ENCODE measurements at regions not wholly inside any gene's neighbourhood (a gene's known extent, or its start where the extent isn't known, plus 50 kb on each side); places are given as distances from the start of the nearest gene placed in this dataset.
"Not testable (repeated sequence)": the region's sequence is repeated elsewhere in the genome, so short reads cannot be mapped to it uniquely, and the experiment has no call there.

DNA sequence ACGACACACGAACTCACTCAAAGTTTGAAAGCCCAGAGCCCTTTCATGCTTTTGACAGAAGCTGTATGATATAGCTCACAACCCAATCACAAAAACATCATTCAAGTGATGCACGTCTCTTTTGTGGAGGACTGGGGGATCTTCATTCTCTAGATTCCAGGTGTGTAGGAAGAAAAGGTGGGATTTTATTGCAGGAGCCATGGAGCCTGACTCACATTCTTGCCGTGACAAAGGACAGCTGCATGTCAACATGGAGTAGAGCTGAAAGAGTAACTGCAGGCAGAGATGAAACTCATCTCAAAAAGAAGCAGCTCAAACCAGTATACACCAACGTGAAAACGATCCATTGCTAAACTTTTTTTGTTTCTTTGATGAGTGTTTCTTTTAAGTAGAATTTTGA, 50.9 kb upstream of the PDE1A start:
- TF ChIP-seq POLR2AphosphoS5 (IDR thresholded peaks at IDR 0.05; ENCODE audit: low read depth, low read length) (no peak), TAF1 (IDR thresholded peaks at IDR 0.05; ENCODE audit: borderline replicate concordance, low read depth, low read length) (no peak), POLR2A (IDR thresholded peaks at IDR 0.05; ENCODE audit: low read depth, low read length) (no peak)
- no peak for DNase-seq (ENCODE audit: insufficient read length)
- FAIRE-seq = no peak

DNA sequence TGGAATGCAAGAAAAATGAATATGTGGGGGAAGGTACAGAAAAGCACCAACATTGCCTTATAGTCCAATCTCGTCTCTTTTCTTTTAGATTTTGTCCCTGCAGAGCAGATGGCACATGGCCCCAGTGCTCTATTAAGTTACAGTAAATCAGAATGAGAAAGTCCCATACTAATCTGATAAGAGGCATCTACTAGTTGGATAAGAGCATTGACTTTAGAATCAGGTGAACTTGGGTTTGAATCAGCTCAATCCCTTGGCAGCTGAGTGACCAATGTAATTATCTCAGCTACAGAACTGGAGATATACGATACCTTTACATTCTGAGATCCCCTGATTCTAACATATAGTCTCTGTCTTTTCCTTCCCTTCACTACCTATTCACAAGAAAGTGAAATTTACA, 54.8 kb upstream of the PDE1A start:
- DNase-seq (ENCODE audit: insufficient read length) = no peak
- no peak for FAIRE-seq
- TF ChIP-seq TAF1 (IDR thresholded peaks at IDR 0.05; ENCODE audit: borderline replicate concordance, low read depth, low read length) (no peak), POLR2A (IDR thresholded peaks at IDR 0.05; ENCODE audit: low read depth, low read length) (no peak), POLR2AphosphoS5 (IDR thresholded peaks at IDR 0.05; ENCODE audit: low read depth, low read length) (no peak)

DNA sequence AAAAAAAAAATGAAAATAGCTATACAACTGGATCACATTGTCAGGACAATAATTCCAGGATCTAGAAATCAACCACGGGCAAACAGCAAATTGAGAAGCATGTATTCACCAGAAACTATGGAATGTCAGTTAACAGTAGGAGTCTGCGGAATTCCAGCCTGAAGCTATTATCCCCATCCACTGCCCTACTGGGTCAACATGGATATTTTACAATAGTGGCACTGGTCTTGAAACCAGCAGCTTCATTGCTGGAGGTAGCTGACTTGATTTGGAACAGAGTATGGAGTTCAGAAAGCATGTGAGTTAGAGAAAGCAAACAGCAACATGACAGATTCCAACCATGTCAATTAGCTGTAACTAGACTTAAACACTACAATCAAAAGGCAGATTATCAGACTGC, 55.7 kb upstream of the PDE1A start:
- DNase-seq (ENCODE audit: insufficient read length) (no peak), FAIRE-seq (peak; percentile 33)
- TF ChIP-seq POLR2A (IDR thresholded peaks at IDR 0.05; ENCODE audit: low read depth, low read length) (no peak), TAF1 (IDR thresholded peaks at IDR 0.05; ENCODE audit: borderline replicate concordance, low read depth, low read length) (no peak), POLR2AphosphoS5 (IDR thresholded peaks at IDR 0.05; ENCODE audit: low read depth, low read length) (no peak)

DNA sequence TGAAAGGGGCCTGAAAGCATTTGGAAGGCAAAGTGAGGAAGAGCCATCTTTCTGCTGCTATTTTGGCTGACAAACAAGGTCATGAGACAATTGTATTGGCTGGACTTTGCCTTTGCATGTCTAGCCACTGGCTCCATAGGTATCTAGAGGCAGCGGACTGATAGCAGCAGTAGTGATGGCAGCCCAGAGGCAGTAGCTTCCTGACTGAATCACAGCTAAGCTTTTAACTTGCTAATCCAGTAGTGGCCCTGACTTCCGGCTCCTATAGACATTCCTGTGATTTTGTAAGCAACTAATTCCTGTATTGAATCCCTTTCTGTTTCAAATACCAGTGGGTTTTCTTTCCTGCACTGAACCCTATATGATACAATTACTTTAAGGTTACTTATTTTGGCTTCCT, 69.8 kb upstream of the PDE1A start:
- no peak for TF ChIP-seq POLR2A (IDR thresholded peaks at IDR 0.05; ENCODE audit: low read depth, low read length)
- TF ChIP-seq TAF1 (IDR thresholded peaks at IDR 0.05; ENCODE audit: borderline replicate concordance, low read depth, low read length) = no peak
- no peak for TF ChIP-seq POLR2AphosphoS5 (IDR thresholded peaks at IDR 0.05; ENCODE audit: low read depth, low read length)
- no peak for DNase-seq (ENCODE audit: insufficient read length)
- no peak for FAIRE-seq

DNA sequence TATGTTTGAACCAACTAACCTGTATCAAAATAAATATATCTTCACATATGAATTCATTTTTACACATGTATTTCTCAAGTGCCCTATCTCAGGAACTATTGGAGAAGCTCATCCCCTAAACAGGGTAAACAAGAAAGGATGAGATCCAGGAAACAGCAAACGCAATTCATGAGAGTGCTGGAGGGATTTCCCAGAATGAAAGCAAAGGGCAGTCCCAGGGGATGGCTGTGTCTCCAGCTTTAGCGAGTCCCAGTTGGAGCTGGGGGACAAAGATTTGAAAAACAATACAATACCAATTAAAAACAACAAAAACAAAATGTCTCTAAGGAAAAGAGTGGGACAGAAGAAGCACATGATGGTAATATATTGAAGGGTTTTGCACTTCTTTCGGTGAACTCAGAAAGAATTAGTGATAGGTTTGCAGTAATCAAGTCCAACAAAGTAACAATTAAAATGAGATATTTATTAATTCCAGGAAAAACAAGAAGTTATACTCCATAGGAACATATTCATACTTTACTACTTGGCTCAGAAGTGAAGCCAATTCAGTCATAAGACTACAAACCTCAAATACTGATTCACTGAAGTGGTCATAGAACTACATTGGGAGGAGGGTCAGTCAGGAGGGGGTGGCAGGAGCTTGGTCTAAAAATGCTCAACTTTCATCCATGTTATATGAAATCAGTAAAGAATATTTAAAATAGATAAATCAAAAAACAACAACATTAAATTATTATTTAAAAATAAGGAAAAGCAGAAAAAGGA, 73.1 kb upstream of the PDE1A start:
- no peak for DNase-seq (ENCODE audit: insufficient read length)
- no peak for FAIRE-seq
- TF ChIP-seq POLR2A (IDR thresholded peaks at IDR 0.05; ENCODE audit: low read depth, low read length) = no peak
- TF ChIP-seq POLR2AphosphoS5 (IDR thresholded peaks at IDR 0.05; ENCODE audit: low read depth, low read length) = no peak
- no peak for TF ChIP-seq TAF1 (IDR thresholded peaks at IDR 0.05; ENCODE audit: borderline replicate concordance, low read depth, low read length)

DNA sequence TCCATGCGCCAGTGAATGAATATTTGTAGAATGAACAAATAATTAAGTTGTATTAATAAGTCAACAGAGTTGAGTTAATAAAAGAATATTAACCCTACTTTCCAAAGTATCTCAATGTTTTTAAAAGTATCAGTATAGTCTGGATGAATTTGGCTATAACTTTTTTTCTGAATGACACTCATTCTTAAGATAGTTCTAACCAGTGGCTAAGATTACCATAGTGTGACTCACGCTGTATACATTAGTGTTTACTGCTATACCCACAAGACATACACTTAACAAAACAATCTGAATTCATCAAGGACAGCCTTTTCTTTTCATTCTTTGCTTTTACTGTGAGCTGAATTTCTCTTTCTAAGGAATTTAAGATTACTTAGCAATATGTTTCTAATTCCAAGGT, 77.0 kb upstream of the PDE1A start:
- TF ChIP-seq POLR2AphosphoS5 (IDR thresholded peaks at IDR 0.05; ENCODE audit: low read depth, low read length) (no peak), POLR2A (IDR thresholded peaks at IDR 0.05; ENCODE audit: low read depth, low read length) (no peak), TAF1 (IDR thresholded peaks at IDR 0.05; ENCODE audit: borderline replicate concordance, low read depth, low read length) (no peak)
- FAIRE-seq (no peak), DNase-seq (ENCODE audit: insufficient read length) (no peak)

DNA sequence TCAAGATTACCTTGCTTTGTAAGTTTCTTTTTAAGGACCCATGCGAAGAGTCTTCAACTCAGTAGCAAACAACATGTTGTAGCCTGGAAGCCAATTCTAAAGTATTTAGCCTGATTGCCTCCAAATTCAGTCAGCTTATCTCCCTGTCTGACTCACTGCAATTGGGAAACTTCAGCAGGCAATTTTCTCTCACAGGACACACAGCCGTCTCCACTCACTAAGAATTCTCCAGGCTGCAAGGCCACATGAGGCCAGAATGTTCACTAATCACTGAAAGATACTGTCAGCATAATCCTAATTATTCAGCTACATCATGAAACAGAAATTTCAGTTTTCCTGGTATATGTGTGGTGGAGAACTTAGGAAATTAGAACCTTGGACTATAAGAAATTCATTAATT, 78.1 kb upstream of the PDE1A start:
- FAIRE-seq (no peak), DNase-seq (ENCODE audit: insufficient read length) (no peak)
- TF ChIP-seq POLR2A (IDR thresholded peaks at IDR 0.05; ENCODE audit: low read depth, low read length) (no peak), TAF1 (IDR thresholded peaks at IDR 0.05; ENCODE audit: borderline replicate concordance, low read depth, low read length) (no peak), POLR2AphosphoS5 (IDR thresholded peaks at IDR 0.05; ENCODE audit: low read depth, low read length) (no peak)

DNA sequence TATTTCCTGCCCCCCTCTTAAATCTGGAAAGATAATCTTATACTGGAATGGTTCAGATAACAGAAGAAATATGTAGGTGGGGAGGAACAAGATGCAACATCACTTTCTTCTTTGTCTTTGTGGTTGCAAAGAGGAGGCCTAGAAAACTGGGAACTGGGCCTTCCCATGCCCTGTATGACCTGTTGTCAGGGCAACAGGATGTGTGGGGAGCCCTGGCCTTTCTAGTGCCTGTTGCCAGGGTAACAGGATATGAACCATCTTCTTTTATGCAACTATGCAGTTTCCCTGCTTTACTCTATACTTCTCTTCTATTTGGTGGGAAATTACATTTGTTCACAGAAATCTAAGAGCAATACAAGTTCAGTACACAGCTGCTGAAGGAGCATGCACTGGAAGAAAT, 79.8 kb upstream of the PDE1A start:
- FAIRE-seq = no peak
- DNase-seq (ENCODE audit: insufficient read length) = no peak
- TF ChIP-seq POLR2A (IDR thresholded peaks at IDR 0.05; ENCODE audit: low read depth, low read length) (no peak), POLR2AphosphoS5 (IDR thresholded peaks at IDR 0.05; ENCODE audit: low read depth, low read length) (no peak), TAF1 (IDR thresholded peaks at IDR 0.05; ENCODE audit: borderline replicate concordance, low read depth, low read length) (no peak)

DNA sequence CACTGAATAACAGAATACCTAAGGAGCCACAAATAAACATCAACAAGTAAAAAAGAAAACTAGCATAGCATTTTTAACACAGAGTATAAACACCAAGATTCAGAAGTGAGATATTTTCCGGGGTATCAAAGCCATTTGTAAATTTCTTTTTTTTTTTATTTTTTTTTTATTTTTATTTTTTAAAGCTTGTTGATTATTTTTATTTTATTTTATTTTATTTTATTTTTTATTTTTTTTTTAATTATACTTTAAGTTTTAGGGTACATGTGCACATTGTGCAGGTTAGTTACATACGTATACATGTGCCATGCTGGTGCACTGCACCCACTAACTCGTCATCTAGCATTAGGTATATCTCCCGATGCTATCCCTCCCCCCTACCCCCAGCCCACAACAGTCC, 81.7 kb upstream of the PDE1A start:
- DNase-seq (ENCODE audit: insufficient read length); FAIRE-seq: not testable (repeated sequence)

DNA sequence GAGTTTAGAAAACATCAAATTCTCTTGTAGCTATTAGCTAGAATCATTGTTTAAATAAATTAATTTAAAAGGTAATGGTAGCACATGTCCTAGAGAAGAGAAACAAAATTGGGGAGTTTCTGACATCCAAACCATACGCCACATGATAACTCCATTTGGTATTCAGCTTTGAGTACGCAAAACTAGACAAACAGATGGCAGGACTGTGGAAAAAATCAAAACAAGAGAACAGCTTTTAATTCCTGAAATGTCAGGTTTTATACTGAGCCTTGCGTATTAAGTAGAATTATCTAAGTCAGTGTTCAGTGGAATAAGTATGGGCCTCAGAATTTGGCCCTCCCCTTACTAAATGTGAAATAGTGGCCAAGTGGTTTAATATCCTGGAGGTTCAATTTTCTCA, 82.4 kb upstream of the PDE1A start:
- TF ChIP-seq TAF1 (IDR thresholded peaks at IDR 0.05; ENCODE audit: borderline replicate concordance, low read depth, low read length) (no peak), POLR2A (IDR thresholded peaks at IDR 0.05; ENCODE audit: low read depth, low read length) (no peak), POLR2AphosphoS5 (IDR thresholded peaks at IDR 0.05; ENCODE audit: low read depth, low read length) (no peak)
- DNase-seq (ENCODE audit: insufficient read length) (no peak), FAIRE-seq (no peak)

DNA sequence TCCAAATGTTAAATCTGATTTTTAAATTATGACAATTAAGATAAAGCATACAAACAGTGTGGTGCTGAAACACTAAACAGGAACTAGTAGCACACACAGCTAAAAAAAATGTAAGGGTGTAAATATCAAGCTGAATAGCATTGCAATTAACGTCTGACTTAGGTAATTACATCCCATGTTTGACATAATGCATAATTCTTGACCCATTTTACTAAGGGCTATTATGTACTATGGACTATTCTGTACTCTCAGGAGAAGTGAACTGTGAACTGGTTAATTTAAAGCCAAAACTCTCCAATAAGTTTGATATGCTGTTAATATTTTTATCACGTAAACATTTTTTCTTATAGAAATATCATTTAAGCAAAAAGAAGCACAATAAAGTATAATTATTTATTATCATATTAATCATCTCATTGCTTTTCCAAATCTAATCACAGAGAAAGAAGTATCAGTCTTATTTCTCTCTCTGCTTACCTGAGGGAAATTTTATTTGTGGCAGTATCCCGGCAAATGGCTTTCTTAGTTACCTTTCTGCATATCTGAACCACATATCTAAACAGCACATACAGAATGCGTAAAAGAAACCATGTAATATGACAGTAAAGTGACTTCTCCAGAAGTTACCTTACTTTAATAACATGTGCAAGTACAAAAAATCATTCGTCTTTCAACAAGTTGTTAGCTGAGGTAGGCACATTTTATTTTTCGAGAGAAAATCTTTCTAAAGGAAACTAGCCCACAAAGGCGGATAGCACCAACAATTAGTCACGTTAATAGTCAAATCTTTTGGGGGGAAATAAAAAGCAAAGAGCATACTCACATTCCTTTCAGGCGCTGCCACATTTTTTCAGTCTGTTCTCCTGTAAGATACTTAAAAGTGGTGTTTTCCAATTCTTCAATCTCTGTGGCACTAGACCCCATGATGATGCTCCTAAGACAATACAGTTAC, 94.9 kb upstream of the PDE1A start:
- no peak for FAIRE-seq
- TF ChIP-seq POLR2AphosphoS5 (IDR thresholded peaks at IDR 0.05; ENCODE audit: low read depth, low read length) (no peak), TAF1 (IDR thresholded peaks at IDR 0.05; ENCODE audit: borderline replicate concordance, low read depth, low read length) (no peak), POLR2A (IDR thresholded peaks at IDR 0.05; ENCODE audit: low read depth, low read length) (no peak)
- no peak for DNase-seq (ENCODE audit: insufficient read length)

DNA sequence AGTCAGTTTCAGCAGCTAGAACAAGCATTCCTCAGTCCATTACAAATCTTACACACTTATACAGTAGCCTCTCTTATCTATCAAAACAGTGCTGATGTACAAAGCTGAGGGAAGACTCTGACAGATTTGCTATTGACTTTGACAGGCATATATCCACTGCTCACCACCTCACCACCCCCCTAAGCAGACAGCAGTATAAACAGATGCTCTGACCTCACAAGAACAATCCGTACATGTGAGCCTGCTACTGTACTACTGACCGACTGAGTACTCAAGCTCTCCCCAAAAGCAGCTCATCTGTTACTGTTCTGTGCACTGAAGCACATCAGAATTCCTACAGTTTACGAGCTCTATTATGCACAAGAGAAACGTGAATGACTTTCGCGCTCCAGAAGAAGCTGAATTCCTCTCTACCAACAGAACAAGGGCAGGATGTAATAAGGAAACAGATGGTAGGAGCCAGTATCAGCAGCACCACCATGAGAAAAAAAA, 95.6 kb upstream of the PDE1A start:
- DNase-seq (ENCODE audit: insufficient read length) (no peak), FAIRE-seq (no peak)
- TF ChIP-seq TAF1 (IDR thresholded peaks at IDR 0.05; ENCODE audit: borderline replicate concordance, low read depth, low read length) = no peak
- no peak for TF ChIP-seq POLR2A (IDR thresholded peaks at IDR 0.05; ENCODE audit: low read depth, low read length)
- no peak for TF ChIP-seq POLR2AphosphoS5 (IDR thresholded peaks at IDR 0.05; ENCODE audit: low read depth, low read length)

Data from GM12892 (cell line).